ENCODE measurements at regions not wholly inside any gene's neighbourhood (a gene's known extent, or its start where the extent isn't known, plus 50 kb on each side); places are given as distances from the start of the nearest gene placed in this dataset.

DNA sequence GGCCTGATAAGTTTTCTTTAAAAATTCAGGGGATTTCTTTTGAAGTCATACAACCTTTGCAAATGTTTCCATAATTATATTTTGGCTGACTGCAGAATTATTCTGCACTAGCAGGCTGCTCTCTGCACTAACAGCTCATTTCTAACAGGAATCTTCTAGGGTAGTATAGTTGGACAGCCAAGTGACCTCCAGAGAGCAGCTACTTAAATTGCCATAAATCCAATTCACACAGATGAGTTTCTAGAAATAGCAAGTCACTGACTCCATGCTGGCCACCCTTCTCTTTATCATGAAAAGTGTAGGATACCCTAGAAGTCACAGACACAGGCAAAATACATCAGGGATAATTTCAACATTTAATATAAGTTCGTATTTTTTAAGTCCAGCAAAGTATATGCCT lies 110.9 kb upstream of the TARS1 start:
- Histone ChIP-seq H3K4me1 (peaks cover 5% of the 10 kb centered on the region), H3K36me3 (ENCODE audit: low read depth, missing control alignments) (no peaks in the 10 kb centered on the region), H3K4me3 (no peak overlapping the region), H3K27ac (no peak overlapping the region), H3K9me3 (no peaks in the 10 kb centered on the region), H3K27me3 (no peaks in the 10 kb centered on the region)
- no peak for TF ChIP-seq POLR2A (IDR thresholded peaks at IDR 0.05)
- TF ChIP-seq, protein P1, sequence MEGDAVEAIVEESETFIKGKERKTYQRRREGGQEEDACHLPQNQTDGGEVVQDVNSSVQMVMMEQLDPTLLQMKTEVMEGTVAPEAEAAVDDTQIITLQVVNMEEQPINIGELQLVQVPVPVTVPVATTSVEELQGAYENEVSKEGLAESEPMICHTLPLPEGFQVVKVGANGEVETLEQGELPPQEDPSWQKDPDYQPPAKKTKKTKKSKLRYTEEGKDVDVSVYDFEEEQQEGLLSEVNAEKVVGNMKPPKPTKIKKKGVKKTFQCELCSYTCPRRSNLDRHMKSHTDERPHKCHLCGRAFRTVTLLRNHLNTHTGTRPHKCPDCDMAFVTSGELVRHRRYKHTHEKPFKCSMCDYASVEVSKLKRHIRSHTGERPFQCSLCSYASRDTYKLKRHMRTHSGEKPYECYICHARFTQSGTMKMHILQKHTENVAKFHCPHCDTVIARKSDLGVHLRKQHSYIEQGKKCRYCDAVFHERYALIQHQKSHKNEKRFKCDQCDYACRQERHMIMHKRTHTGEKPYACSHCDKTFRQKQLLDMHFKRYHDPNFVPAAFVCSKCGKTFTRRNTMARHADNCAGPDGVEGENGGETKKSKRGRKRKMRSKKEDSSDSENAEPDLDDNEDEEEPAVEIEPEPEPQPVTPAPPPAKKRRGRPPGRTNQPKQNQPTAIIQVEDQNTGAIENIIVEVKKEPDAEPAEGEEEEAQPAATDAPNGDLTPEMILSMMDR (IDR thresholded peaks at IDR 0.05), result no peak
- intact Hi-C loops (cut with DNase I; ENCODE audit: low total_unique reads), result no loop called here
- no peak for DNase-seq
- 81 to 83% methylated on average over 1 of the region's 1 CpG for WGBS, 2 donors

DNA sequence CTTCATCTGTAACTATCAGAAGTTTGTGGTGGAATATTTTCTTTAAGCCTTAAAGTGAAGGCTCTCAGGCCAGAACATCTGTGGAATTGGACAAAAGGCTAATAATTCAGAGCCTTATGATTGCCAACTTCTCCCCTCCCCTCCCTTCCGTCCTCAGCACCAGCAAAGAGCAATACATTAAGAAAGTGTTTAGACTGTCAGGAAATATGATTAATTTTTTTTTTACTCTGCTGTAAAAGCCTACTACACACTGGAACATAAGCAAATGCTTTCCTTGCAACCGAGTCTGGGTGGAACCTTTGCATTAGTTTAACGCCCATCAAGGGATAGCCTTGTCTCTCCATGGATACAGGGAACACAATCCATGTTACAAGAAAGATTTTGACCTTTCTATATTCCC lies 110.3 kb upstream of the TARS1 start:
- Histone ChIP-seq H3K27ac (no peak overlapping the region), H3K4me1 (no peaks in the 10 kb centered on the region), H3K9me3 (no peaks in the 10 kb centered on the region), H3K27me3 (no peaks in the 10 kb centered on the region), H3K4me3 (no peak overlapping the region), H3K36me3 (ENCODE audit: low read depth, missing control alignments) (no peaks in the 10 kb centered on the region)
- 75 to 79% methylated on average over 3 of the region's 3 CpGs for WGBS, 2 donors
- TF ChIP-seq, protein P1 (IDR thresholded peaks at IDR 0.05), result no peak
- no peak for TF ChIP-seq POLR2A (IDR thresholded peaks at IDR 0.05)
- no peak for DNase-seq
- intact Hi-C loops (cut with DNase I; ENCODE audit: low total_unique reads), result no loop called here

GRCh38 chr5:33330992-33331391 lies 109.8 kb upstream of the TARS1 start:
- intact Hi-C loops (cut with DNase I; ENCODE audit: low total_unique reads), result no loop called here
- Histone ChIP-seq H3K27me3 (no peaks in the 10 kb centered on the region), H3K4me3 (no peak overlapping the region), H3K27ac (no peak overlapping the region), H3K36me3 (ENCODE audit: low read depth, missing control alignments) (no peaks in the 10 kb centered on the region), H3K4me1 (no peaks in the 10 kb centered on the region), H3K9me3 (no peaks in the 10 kb centered on the region)
- no peak for DNase-seq
- TF ChIP-seq POLR2A (IDR thresholded peaks at IDR 0.05), result no peak
- TF ChIP-seq, protein P1 (IDR thresholded peaks at IDR 0.05), result no peak

DNA sequence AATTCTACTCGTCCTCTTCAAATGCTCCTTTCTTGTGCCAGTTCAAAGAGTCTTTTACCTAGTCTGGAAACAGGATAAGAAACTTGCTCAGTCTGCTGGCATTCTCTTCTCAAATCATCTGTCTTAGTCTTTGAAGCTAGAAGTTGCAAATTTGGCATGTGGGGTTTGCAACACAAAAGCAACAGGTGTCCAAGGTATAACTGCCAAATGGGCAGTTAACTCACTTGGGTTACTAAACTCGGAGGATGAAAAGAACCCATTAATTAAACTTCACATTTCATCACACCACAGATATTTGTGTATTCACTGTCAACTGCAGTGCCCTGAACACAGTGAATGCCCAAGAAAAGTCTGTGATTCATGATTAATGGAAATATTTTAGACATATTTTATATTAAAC lies 108.0 kb upstream of the TARS1 start:
- no peaks in the 10 kb centered on the region for H3K4me1 ChIP-seq
- no peaks in the 10 kb centered on the region for H3K9me3 ChIP-seq
- no peaks in the 10 kb centered on the region for H3K36me3 ChIP-seq (ENCODE audit: low read depth, missing control alignments)
- H3K4me3 ChIP-seq, result no peak overlapping the region
- H3K27ac ChIP-seq, result no peak overlapping the region
- no peak for TF ChIP-seq POLR2A (IDR thresholded peaks at IDR 0.05)
- TF ChIP-seq, protein P1 (IDR thresholded peaks at IDR 0.05), result no peak
- 75 to 86% methylated on average over 2 of the region's 2 CpGs for WGBS, 2 donors
- intact Hi-C loops (cut with DNase I; ENCODE audit: low total_unique reads), result no loop called here
- DNase-seq, result no peak
- no peaks in the 10 kb centered on the region for H3K27me3 ChIP-seq

- DNase-seq, result no peak
- intact Hi-C loops (cut with DNase I; ENCODE audit: low total_unique reads), result no loop called here
- no peak overlapping the region for H3K4me3 ChIP-seq
- no peaks in the 10 kb centered on the region for H3K27me3 ChIP-seq
- H3K27ac ChIP-seq, result no peak overlapping the region
- no peaks in the 10 kb centered on the region for H3K9me3 ChIP-seq
- 93 to 100% methylated on average over 1 of the region's 1 CpG for WGBS, 2 donors
- no peaks in the 10 kb centered on the region for H3K36me3 ChIP-seq (ENCODE audit: low read depth, missing control alignments)
- H3K4me1 ChIP-seq, result peaks cover 6% of the 10 kb centered on the region
- TF ChIP-seq, protein P1 (IDR thresholded peaks at IDR 0.05), result no peak
- no peak for TF ChIP-seq POLR2A (IDR thresholded peaks at IDR 0.05)
These were observed 105.9 kb upstream of the TARS1 start for GRCh38 chr5:33334829-33335228.
